K562 (cell line): ENCODE measurements at regions not wholly inside any gene's neighbourhood (a gene's known extent, or its start where the extent isn't known, plus 50 kb on each side); places are given as distances from the start of the nearest gene placed in this dataset.
A peak's percentile ranks its signal among the peaks of the same experiment; 100 is the strongest.

Source experiments
- CAMTA2 ChIP-seq: fragments of 250-450 bp; sonication (Bioruptor Pico); conservative IDR thresholded peaks from 2 replicates; pipeline ENCODE4 v1.5.1; 2022
- CBFA2T3 ChIP-seq: fragments of 450-650 bp; IDR thresholded peaks from 2 replicates; pipeline ENCODE4 v1.6.1; 2017
- E2F3 ChIP-seq: fragments of 250-450 bp; sonication (Bioruptor Pico); IDR thresholded peaks from 2 replicates; pipeline ENCODE4 v1.4.0; 2020; ENCODE audit warnings: mild to moderate bottlenecking
- GATA2 ChIP-seq: sonication (generic); formaldehyde crosslinking; IDR thresholded peaks from 2 replicates; pipeline ENCODE4 v1.4.0; 2020; ENCODE audit warnings: mild to moderate bottlenecking, missing genetic modification reagents
- HMG20B ChIP-seq: fragments of 250-450 bp; sonication (Bioruptor Pico); IDR thresholded peaks from 2 replicates; pipeline ENCODE4 v1.5.0; 2021; ENCODE audit warnings: mild to moderate bottlenecking
- MAFG ChIP-seq: fragments of 450-650 bp; conservative IDR thresholded peaks from 2 replicates; pipeline ENCODE4 v1.6.1; 2016; ENCODE audit warnings: missing genetic modification characterization, missing compliant biosample characterization
- MAFK ChIP-seq: IDR thresholded peaks from 2 replicates; pipeline ENCODE4 v1.6.1; 2011; ENCODE audit warnings: low read length, improper control_type of control experiment
- NFIX ChIP-seq: fragments of 250-450 bp; sonication (Bioruptor Pico); IDR thresholded peaks from 2 replicates; pipeline ENCODE4 v1.4.0; 2020; ENCODE audit warnings: low read depth, mild to moderate bottlenecking, moderate library complexity
- SFPQ ChIP-seq: fragments of 200-400 bp; formaldehyde crosslinking; IDR thresholded peaks from 2 replicates; pipeline ENCODE4 v1.6.1; 2017; ENCODE audit warnings: mild to moderate bottlenecking, low read depth, low read length, moderate library complexity
- SMARCC2 ChIP-seq: fragments of 450-650 bp; IDR thresholded peaks from 2 replicates; pipeline ENCODE4 v1.6.1; 2017; ENCODE audit warnings: antibody characterized with exemption, moderate library complexity, mild to moderate bottlenecking, low read depth
- TAF7 ChIP-seq: fragments of 450-650 bp; IDR thresholded peaks from 2 replicates; pipeline ENCODE4 v1.6.1; 2016; ENCODE audit warnings: missing genetic modification characterization, missing compliant biosample characterization
- TEAD2 ChIP-seq: fragments of 450-650 bp; IDR thresholded peaks from 2 replicates; pipeline ENCODE4 v1.6.1; 2016; ENCODE audit warnings: missing genetic modification characterization, control low read depth, missing compliant biosample characterization
- TOE1 ChIP-seq, 2 experiments: fragments of 450-650 bp in 1 of 2; sonication (generic) in 1 of 2; formaldehyde crosslinking in 1 of 2; IDR thresholded peaks; 2 replicates each; pipeline versions ENCODE4 v1.7.1 to v1.8.0; 2016 to 2022; ENCODE audit warnings: borderline replicate concordance in 2 of 2, mild to moderate bottlenecking in 2 of 2, antibody characterized with exemption in 1 of 2, inconsistent platforms in 1 of 2, low read depth in 1 of 2, missing genetic modification reagents in 1 of 2, moderate library complexity in 1 of 2
- TF ChIP-seq, protein P1 (sequence below): fragments of 250-450 bp; sonication (Bioruptor Pico); IDR thresholded peaks from 2 replicates; pipeline ENCODE4 v1.6.1; 2021; ENCODE audit warnings: mild to moderate bottlenecking
- TF ChIP-seq, protein P2 (sequence below): fragments of 450-650 bp; IDR thresholded peaks from 2 replicates; pipeline ENCODE4 v1.6.1; 2016; ENCODE audit warnings: mild to moderate bottlenecking, moderate library complexity

- TF ChIP-seq NFIX (CRISPR knock-in tag) = no peak
- TF ChIP-seq MAFK = no peak
- TF ChIP-seq SMARCC2 = no peak
- no peak for TF ChIP-seq TAF7
- TF ChIP-seq E2F3 (CRISPR knock-in tag) = no peak
- TF ChIP-seq TEAD2 (tag) = no peak
- no peak for TF ChIP-seq MAFG (tag)
- no peak for TF ChIP-seq CAMTA2
- TF ChIP-seq, protein P1, sequence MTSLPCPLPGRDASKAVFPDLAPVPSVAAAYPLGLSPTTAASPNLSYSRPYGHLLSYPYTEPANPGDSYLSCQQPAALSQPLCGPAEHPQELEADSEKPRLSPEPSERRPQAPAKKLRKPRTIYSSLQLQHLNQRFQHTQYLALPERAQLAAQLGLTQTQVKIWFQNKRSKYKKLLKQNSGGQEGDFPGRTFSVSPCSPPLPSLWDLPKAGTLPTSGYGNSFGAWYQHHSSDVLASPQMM = no peak
- no peak for TF ChIP-seq TOE1 (IDR thresholded peaks at IDR 0.05; ENCODE audit: borderline replicate concordance)
- TF ChIP-seq TOE1 (CRISPR knock-in tag; IDR thresholded peaks at IDR 0.05; ENCODE audit: borderline replicate concordance, low read depth) = no peak
- TF ChIP-seq CBFA2T3 = peak; percentile 8; the same call in 1 of the 2 replicates
- TF ChIP-seq GATA2 (CRISPR knock-in tag) = no peak
- TF ChIP-seq, protein P2, sequence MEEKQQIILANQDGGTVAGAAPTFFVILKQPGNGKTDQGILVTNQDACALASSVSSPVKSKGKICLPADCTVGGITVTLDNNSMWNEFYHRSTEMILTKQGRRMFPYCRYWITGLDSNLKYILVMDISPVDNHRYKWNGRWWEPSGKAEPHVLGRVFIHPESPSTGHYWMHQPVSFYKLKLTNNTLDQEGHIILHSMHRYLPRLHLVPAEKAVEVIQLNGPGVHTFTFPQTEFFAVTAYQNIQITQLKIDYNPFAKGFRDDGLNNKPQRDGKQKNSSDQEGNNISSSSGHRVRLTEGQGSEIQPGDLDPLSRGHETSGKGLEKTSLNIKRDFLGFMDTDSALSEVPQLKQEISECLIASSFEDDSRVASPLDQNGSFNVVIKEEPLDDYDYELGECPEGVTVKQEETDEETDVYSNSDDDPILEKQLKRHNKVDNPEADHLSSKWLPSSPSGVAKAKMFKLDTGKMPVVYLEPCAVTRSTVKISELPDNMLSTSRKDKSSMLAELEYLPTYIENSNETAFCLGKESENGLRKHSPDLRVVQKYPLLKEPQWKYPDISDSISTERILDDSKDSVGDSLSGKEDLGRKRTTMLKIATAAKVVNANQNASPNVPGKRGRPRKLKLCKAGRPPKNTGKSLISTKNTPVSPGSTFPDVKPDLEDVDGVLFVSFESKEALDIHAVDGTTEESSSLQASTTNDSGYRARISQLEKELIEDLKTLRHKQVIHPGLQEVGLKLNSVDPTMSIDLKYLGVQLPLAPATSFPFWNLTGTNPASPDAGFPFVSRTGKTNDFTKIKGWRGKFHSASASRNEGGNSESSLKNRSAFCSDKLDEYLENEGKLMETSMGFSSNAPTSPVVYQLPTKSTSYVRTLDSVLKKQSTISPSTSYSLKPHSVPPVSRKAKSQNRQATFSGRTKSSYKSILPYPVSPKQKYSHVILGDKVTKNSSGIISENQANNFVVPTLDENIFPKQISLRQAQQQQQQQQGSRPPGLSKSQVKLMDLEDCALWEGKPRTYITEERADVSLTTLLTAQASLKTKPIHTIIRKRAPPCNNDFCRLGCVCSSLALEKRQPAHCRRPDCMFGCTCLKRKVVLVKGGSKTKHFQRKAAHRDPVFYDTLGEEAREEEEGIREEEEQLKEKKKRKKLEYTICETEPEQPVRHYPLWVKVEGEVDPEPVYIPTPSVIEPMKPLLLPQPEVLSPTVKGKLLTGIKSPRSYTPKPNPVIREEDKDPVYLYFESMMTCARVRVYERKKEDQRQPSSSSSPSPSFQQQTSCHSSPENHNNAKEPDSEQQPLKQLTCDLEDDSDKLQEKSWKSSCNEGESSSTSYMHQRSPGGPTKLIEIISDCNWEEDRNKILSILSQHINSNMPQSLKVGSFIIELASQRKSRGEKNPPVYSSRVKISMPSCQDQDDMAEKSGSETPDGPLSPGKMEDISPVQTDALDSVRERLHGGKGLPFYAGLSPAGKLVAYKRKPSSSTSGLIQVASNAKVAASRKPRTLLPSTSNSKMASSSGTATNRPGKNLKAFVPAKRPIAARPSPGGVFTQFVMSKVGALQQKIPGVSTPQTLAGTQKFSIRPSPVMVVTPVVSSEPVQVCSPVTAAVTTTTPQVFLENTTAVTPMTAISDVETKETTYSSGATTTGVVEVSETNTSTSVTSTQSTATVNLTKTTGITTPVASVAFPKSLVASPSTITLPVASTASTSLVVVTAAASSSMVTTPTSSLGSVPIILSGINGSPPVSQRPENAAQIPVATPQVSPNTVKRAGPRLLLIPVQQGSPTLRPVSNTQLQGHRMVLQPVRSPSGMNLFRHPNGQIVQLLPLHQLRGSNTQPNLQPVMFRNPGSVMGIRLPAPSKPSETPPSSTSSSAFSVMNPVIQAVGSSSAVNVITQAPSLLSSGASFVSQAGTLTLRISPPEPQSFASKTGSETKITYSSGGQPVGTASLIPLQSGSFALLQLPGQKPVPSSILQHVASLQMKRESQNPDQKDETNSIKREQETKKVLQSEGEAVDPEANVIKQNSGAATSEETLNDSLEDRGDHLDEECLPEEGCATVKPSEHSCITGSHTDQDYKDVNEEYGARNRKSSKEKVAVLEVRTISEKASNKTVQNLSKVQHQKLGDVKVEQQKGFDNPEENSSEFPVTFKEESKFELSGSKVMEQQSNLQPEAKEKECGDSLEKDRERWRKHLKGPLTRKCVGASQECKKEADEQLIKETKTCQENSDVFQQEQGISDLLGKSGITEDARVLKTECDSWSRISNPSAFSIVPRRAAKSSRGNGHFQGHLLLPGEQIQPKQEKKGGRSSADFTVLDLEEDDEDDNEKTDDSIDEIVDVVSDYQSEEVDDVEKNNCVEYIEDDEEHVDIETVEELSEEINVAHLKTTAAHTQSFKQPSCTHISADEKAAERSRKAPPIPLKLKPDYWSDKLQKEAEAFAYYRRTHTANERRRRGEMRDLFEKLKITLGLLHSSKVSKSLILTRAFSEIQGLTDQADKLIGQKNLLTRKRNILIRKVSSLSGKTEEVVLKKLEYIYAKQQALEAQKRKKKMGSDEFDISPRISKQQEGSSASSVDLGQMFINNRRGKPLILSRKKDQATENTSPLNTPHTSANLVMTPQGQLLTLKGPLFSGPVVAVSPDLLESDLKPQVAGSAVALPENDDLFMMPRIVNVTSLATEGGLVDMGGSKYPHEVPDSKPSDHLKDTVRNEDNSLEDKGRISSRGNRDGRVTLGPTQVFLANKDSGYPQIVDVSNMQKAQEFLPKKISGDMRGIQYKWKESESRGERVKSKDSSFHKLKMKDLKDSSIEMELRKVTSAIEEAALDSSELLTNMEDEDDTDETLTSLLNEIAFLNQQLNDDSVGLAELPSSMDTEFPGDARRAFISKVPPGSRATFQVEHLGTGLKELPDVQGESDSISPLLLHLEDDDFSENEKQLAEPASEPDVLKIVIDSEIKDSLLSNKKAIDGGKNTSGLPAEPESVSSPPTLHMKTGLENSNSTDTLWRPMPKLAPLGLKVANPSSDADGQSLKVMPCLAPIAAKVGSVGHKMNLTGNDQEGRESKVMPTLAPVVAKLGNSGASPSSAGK = peak; percentile 52; the same call in 1 of the 2 replicates
- TF ChIP-seq SFPQ = no peak
- TF ChIP-seq HMG20B = no peak
These were observed 192.2 kb upstream of the LEF1 start (continued) for GRCh38 chr4:108360754-108361445.
